Adrenal gland (tissue), 9 donors: ENCODE measurements at regions not wholly inside any gene's neighbourhood (a gene's known extent, or its start where the extent isn't known, plus 50 kb on each side); places are given as distances from the start of the nearest gene placed in this dataset.

ENCODE experiments used
- DNase-seq, 7 donors: peaks; one replicate each; pipeline ENCODE4 v3.0.0-alpha.2; 2019 to 2020
- H3K27ac ChIP-seq, 5 donors: fragments of 200-600 bp; sonication (generic) in 4 of 5; 1 replicate in 3 of 5; 2 replicates in 2 of 5; pipeline versions ENCODE4 v1.5.1 to v1.8.0; 2016 to 2020; ENCODE audit warnings: mild to moderate bottlenecking in 1 of 5
- H3K27me3 ChIP-seq: fragments of 200-600 bp; 2 replicates; pipeline ENCODE4 v1.8.0; 2021
- H3K36me3 ChIP-seq, 2 donors: fragments of 200-600 bp; replicated peaks in 1 of 2; 1 replicate in 1 of 2; 2 replicates in 1 of 2; pipeline versions ENCODE4 v1.5.1 to v1.8.0; 2018 to 2022
- H3K4me1 ChIP-seq, 2 donors: fragments of 200-600 bp; replicated peaks in 1 of 2; 1 replicate in 1 of 2; 2 replicates in 1 of 2; pipeline versions ENCODE4 v1.5.1 to v1.8.0; 2018 to 2021
- H3K4me3 ChIP-seq, 4 donors: fragments of 200-600 bp; sonication (generic) in 3 of 4; one replicate each; pipeline ENCODE4 v1.5.1; 2016 to 2018
- H3K9me3 ChIP-seq, 3 donors: fragments of 200-600 bp; sonication (generic) in 1 of 3; replicated peaks in 1 of 3; 1 replicate in 2 of 3; 2 replicates in 1 of 3; pipeline versions ENCODE4 v1.5.1 to v1.8.0; 2016 to 2021
- POLR2A ChIP-seq, 2 donors: fragments of 450-650 bp; IDR thresholded peaks; one replicate each; pipeline ENCODE4 v1.6.1; 2017; ENCODE audit warnings: antibody characterized with exemption in 2 of 2, mild to moderate bottlenecking in 2 of 2, moderate library complexity in 1 of 2
- WGBS, 4 donors: extraction: QIAGEN DNeasy Blood & Tissue Kit in 2 of 4; methylation state at CpG; one replicate each; pipeline versions ENCODE4 v1.1.5 to v1.1.7; 2013 to 2017; 5-methylcytosine and 5-hydroxymethylcytosine counted together
- intact Hi-C, 2 donors: fragments of 100-400 bp; cut with DNase I; formaldehyde crosslinking; loops; one replicate each; pipeline versions ENCODE4 v1.14.1 to v1.15.0; 2022 to 2023
- TF ChIP-seq, protein P1 (sequence below), 6 experiments: fragments of 450-650 bp in 4 of 6; fragments of 200-600 bp in 2 of 6; sonication (generic) in 1 of 6; IDR thresholded peaks; 1 replicate in 5 of 6; 2 replicates in 1 of 6; pipeline versions ENCODE4 v1.5.1 to v1.8.0; 2016 to 2021; ENCODE audit warnings: antibody characterized with exemption in 6 of 6, mild to moderate bottlenecking in 2 of 6, moderate library complexity in 1 of 6
- donor health status: healthy with polysubstance abuse.
- donor health status: Bipolar disorder and iron deficiency.
- donor health status: DM: yes; HTN: yes; CAD: no.
- donor health status: DM: no; HTN: no; CAD: no.
- donor health status: DM: no; HTN: no; CAD: no.

GRCh38 chr12:46534327-46534840 lies 161.8 kb upstream of the SLC38A2 start:
- intact Hi-C loops: no loop called here
- H3K4me1 ChIP-seq: peaks cover 0 to 12% of the 10 kb centered on the region in 2 donors
- no peaks in the 10 kb centered on the region for H3K27me3 ChIP-seq
- no peak for TF ChIP-seq POLR2A (IDR thresholded peaks at IDR 0.05)
- TF ChIP-seq, protein P1, sequence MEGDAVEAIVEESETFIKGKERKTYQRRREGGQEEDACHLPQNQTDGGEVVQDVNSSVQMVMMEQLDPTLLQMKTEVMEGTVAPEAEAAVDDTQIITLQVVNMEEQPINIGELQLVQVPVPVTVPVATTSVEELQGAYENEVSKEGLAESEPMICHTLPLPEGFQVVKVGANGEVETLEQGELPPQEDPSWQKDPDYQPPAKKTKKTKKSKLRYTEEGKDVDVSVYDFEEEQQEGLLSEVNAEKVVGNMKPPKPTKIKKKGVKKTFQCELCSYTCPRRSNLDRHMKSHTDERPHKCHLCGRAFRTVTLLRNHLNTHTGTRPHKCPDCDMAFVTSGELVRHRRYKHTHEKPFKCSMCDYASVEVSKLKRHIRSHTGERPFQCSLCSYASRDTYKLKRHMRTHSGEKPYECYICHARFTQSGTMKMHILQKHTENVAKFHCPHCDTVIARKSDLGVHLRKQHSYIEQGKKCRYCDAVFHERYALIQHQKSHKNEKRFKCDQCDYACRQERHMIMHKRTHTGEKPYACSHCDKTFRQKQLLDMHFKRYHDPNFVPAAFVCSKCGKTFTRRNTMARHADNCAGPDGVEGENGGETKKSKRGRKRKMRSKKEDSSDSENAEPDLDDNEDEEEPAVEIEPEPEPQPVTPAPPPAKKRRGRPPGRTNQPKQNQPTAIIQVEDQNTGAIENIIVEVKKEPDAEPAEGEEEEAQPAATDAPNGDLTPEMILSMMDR (IDR thresholded peaks at IDR 0.05): no peak
- no peak for DNase-seq
- H3K27ac ChIP-seq: no peak overlapping the region
- H3K4me3 ChIP-seq: no peak overlapping the region
- no peaks in the 10 kb centered on the region for H3K9me3 ChIP-seq
- no peaks in the 10 kb centered on the region for H3K36me3 ChIP-seq
- WGBS, 4 donors: 81 to 92% (median 88%) methylated on average over 1 of the region's 1 CpG

DNA sequence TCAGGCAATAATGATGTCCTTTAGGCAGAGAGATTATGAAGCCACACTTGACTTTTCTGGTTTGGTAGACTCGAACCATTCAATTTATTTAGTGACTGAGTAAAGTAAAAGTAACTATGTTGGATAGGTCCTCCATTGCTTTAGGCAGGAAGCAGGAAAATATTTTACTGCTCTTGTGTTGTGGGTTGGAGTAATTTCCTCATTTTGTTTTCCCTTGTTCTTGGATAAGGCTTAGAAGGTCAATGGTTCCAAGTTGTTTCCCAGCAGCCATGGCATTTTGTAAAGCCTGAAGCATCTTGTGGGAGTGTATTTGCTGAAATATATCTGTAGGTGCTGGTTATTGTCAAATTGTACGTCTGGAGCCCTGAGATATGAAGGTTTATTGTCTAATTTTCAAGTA lies 161.2 kb upstream of the SLC38A2 start:
- Histone ChIP-seq H3K4me3 (no peak overlapping the region), H3K36me3 (no peaks in the 10 kb centered on the region), H3K9me3 (no peaks in the 10 kb centered on the region), H3K27me3 (no peaks in the 10 kb centered on the region), H3K27ac (no peak overlapping the region), H3K4me1 (peaks cover 0 to 9% of the 10 kb centered on the region in 2 donors)
- intact Hi-C loops: no loop called here
- TF ChIP-seq, protein P1 (IDR thresholded peaks at IDR 0.05): no peak
- no peak for TF ChIP-seq POLR2A (IDR thresholded peaks at IDR 0.05)
- 76 to 89% (median 83%) methylated on average over 2 of the region's 2 CpGs for WGBS, 4 donors
- DNase-seq: no peak

GRCh38 chr12:46531804-46532203 lies 159.2 kb upstream of the SLC38A2 start:
- 71 to 100% (median 97%) methylated on average over 1 to 3 of the region's 3 CpGs for WGBS, 4 donors

DNA sequence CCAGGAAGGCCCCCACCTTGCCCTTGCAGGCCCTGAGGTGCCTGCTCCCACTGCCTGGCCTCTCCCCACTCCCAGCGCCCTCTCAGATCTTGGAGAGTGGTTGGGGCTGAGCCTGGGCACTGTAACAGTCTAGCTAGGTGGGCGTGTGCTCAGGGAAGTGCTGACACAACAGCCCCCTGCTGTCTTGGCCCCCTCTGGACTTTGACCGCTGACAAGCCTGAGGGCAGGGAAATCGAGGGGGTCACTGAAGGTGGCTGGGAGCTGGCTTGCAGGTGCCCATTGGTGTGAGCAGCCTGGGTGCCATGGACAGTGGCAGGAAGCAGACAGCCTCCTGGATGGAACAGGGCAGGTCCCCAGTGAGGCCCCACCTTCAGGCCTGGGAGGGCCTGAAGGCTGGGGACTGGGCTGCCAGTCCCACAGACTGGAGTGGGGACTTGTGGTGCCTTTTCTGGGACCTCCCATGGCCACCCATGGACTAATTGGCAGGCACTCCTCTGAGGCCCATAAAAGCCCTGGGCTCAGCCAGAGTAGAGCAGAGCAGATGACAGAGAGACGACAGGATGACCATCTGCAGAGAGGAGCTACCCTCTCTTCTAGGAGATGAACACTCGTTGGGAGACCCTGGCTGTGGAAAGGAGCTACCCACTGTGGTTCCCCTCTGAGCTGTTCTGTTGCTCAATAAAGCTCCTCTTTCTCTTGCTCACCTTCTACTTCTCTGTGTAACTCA lies 158.6 kb upstream of the SLC38A2 start:
- no peaks in the 10 kb centered on the region for H3K27me3 ChIP-seq
- H3K4me3 ChIP-seq: no peak overlapping the region
- no peak for DNase-seq
- TF ChIP-seq, protein P1 (IDR thresholded peaks at IDR 0.05): no peak
- no peak for TF ChIP-seq POLR2A (IDR thresholded peaks at IDR 0.05)
- no peaks in the 10 kb centered on the region for H3K9me3 ChIP-seq
- no peak overlapping the region for H3K27ac ChIP-seq
- intact Hi-C loops: no loop called here
- peaks cover 0 to 4% of the 10 kb centered on the region in 2 donors for H3K4me1 ChIP-seq
- no peaks in the 10 kb centered on the region for H3K36me3 ChIP-seq
- 50 to 97% (median 96%) methylated on average over 1 to 6 of the region's 6 CpGs for WGBS, 4 donors

More at GRCh38 chr12:46531804-46532203, 159.2 kb upstream of the SLC38A2 start:
- no peak for TF ChIP-seq POLR2A (IDR thresholded peaks at IDR 0.05)
- TF ChIP-seq, protein P1 (IDR thresholded peaks at IDR 0.05): no peak
- intact Hi-C loops: no loop called here
- Histone ChIP-seq H3K27me3 (no peaks in the 10 kb centered on the region), H3K36me3 (no peaks in the 10 kb centered on the region), H3K4me1 (peaks cover 0 to 4% of the 10 kb centered on the region in 2 donors), H3K9me3 (no peaks in the 10 kb centered on the region), H3K27ac (no peak overlapping the region), H3K4me3 (no peak overlapping the region)
- DNase-seq: no peak
